ENCODE measurements at regions not wholly inside any gene's neighbourhood (a gene's known extent, or its start where the extent isn't known, plus 50 kb on each side); places are given as distances from the start of the nearest gene placed in this dataset.

- Mint-ChIP-seq H3K4me3 (no peak overlapping the region), H3K27ac (no peak overlapping the region), H3K36me3 (ENCODE audit: low read depth) (no peaks in the 10 kb centered on the region), H3K27me3 (no peaks in the 10 kb centered on the region), H3K4me1 (ENCODE audit: low read depth) (no peaks in the 10 kb centered on the region), H3K9me3 (peaks cover 14% of the 10 kb centered on the region)
- intact Hi-C loops (cut with micrococcal nuclease): no loop called here
These were observed 347.2 kb upstream of the PCDH9 start for GRCh38 chr13:67577361-67577760.

- Mint-ChIP-seq H3K4me3 (no peak overlapping the region), H3K27ac (no peak overlapping the region), H3K9me3 (peaks cover 14% of the 10 kb centered on the region), H3K36me3 (ENCODE audit: low read depth) (no peaks in the 10 kb centered on the region), H3K4me1 (ENCODE audit: low read depth) (no peaks in the 10 kb centered on the region), H3K27me3 (no peaks in the 10 kb centered on the region)
- intact Hi-C loops (cut with micrococcal nuclease): no loop called here
These were observed 344.4 kb upstream of the PCDH9 start for GRCh38 chr13:67574320-67575233.

- Mint-ChIP-seq H3K27ac (no peak overlapping the region), H3K9me3 (peaks cover under 1% of the 10 kb centered on the region)
These were observed 338.1 kb upstream of the PCDH9 start for GRCh38 chr13:67568205-67568604.

GRCh38 chr13:67557642-67558241 lies 327.6 kb upstream of the PCDH9 start:
- intact Hi-C loops (cut with micrococcal nuclease): no loop called here
- Mint-ChIP-seq H3K9me3 (peaks cover 21% of the 10 kb centered on the region), H3K27me3 (no peaks in the 10 kb centered on the region), H3K4me1 (ENCODE audit: low read depth) (no peaks in the 10 kb centered on the region), H3K36me3 (ENCODE audit: low read depth) (no peaks in the 10 kb centered on the region), H3K4me3 (no peak overlapping the region), H3K27ac (no peak overlapping the region)

More at GRCh38 chr13:67568205-67568604, 338.1 kb upstream of the PCDH9 start:
- Mint-ChIP-seq H3K4me1 (ENCODE audit: low read depth) (no peaks in the 10 kb centered on the region), H3K4me3 (no peak overlapping the region), H3K27me3 (no peaks in the 10 kb centered on the region), H3K36me3 (ENCODE audit: low read depth) (no peaks in the 10 kb centered on the region)
- intact Hi-C loops (cut with micrococcal nuclease): no loop called here

GRCh38 chr13:67557118-67557517 lies 327.0 kb upstream of the PCDH9 start:
- no peaks in the 10 kb centered on the region for H3K4me1 Mint-ChIP-seq (ENCODE audit: low read depth)
- no peaks in the 10 kb centered on the region for H3K27me3 Mint-ChIP-seq
- H3K9me3 Mint-ChIP-seq: peaks cover 21% of the 10 kb centered on the region
- no peak overlapping the region for H3K27ac Mint-ChIP-seq
- intact Hi-C loops (cut with micrococcal nuclease): no loop called here
- no peak overlapping the region for H3K4me3 Mint-ChIP-seq
- no peaks in the 10 kb centered on the region for H3K36me3 Mint-ChIP-seq (ENCODE audit: low read depth)

GRCh38 chr13:67554746-67555452 lies 324.8 kb upstream of the PCDH9 start:
- Mint-ChIP-seq H3K9me3 (peaks cover 21% of the 10 kb centered on the region), H3K27ac (no peak overlapping the region), H3K27me3 (no peaks in the 10 kb centered on the region), H3K4me1 (ENCODE audit: low read depth) (no peaks in the 10 kb centered on the region), H3K36me3 (ENCODE audit: low read depth) (no peaks in the 10 kb centered on the region), H3K4me3 (no peak overlapping the region)
- intact Hi-C loops (cut with micrococcal nuclease): no loop called here

- Mint-ChIP-seq H3K9me3 (peaks cover 21% of the 10 kb centered on the region), H3K27me3 (no peaks in the 10 kb centered on the region), H3K4me3 (no peak overlapping the region), H3K36me3 (ENCODE audit: low read depth) (no peaks in the 10 kb centered on the region), H3K4me1 (ENCODE audit: low read depth) (no peaks in the 10 kb centered on the region), H3K27ac (no peak overlapping the region)
- intact Hi-C loops (cut with micrococcal nuclease): no loop called here
These were observed 324.1 kb upstream of the PCDH9 start for GRCh38 chr13:67554286-67554685.

- Mint-ChIP-seq H3K36me3 (ENCODE audit: low read depth) (no peaks in the 10 kb centered on the region), H3K9me3 (no peaks in the 10 kb centered on the region), H3K4me1 (ENCODE audit: low read depth) (no peaks in the 10 kb centered on the region), H3K27ac (no peak overlapping the region), H3K4me3 (no peak overlapping the region), H3K27me3 (no peaks in the 10 kb centered on the region)
- intact Hi-C loops (cut with micrococcal nuclease): no loop called here
These were observed 319.2 kb upstream of the PCDH9 start for GRCh38 chr13:67549331-67549730.

GRCh38 chr13:67538906-67539305 lies 308.8 kb upstream of the PCDH9 start:
- H3K9me3 Mint-ChIP-seq: peaks cover 25% of the 10 kb centered on the region
- H3K27ac Mint-ChIP-seq: no peak overlapping the region
- H3K4me3 Mint-ChIP-seq: no peak overlapping the region
- H3K36me3 Mint-ChIP-seq (ENCODE audit: low read depth): no peaks in the 10 kb centered on the region
- intact Hi-C loops (cut with micrococcal nuclease): no loop called here
- no peaks in the 10 kb centered on the region for H3K27me3 Mint-ChIP-seq
- no peaks in the 10 kb centered on the region for H3K4me1 Mint-ChIP-seq (ENCODE audit: low read depth)

- H3K4me1 Mint-ChIP-seq (ENCODE audit: low read depth): no peaks in the 10 kb centered on the region
- intact Hi-C loops (cut with micrococcal nuclease): no loop called here
- H3K27ac Mint-ChIP-seq: no peak overlapping the region
- H3K4me3 Mint-ChIP-seq: no peak overlapping the region
- H3K36me3 Mint-ChIP-seq (ENCODE audit: low read depth): no peaks in the 10 kb centered on the region
- H3K27me3 Mint-ChIP-seq: no peaks in the 10 kb centered on the region
- peaks cover 17% of the 10 kb centered on the region for H3K9me3 Mint-ChIP-seq
These were observed 290.8 kb upstream of the PCDH9 start for GRCh38 chr13:67520886-67521285.

- intact Hi-C loops (cut with micrococcal nuclease): no loop called here
These were observed 289.2 kb upstream of the PCDH9 start for GRCh38 chr13:67519356-67519755.

GRCh38 chr13:67518785-67519184 lies 288.6 kb upstream of the PCDH9 start:
- no peaks in the 10 kb centered on the region for H3K27me3 Mint-ChIP-seq
- intact Hi-C loops (cut with micrococcal nuclease): no loop called here
- no peaks in the 10 kb centered on the region for H3K36me3 Mint-ChIP-seq (ENCODE audit: low read depth)
- H3K27ac Mint-ChIP-seq: no peak overlapping the region
- no peaks in the 10 kb centered on the region for H3K4me1 Mint-ChIP-seq (ENCODE audit: low read depth)
- H3K4me3 Mint-ChIP-seq: no peak overlapping the region
- H3K9me3 Mint-ChIP-seq: no peaks in the 10 kb centered on the region

More at GRCh38 chr13:67519356-67519755, 289.2 kb upstream of the PCDH9 start:
- Mint-ChIP-seq H3K36me3 (ENCODE audit: low read depth) (no peaks in the 10 kb centered on the region), H3K27me3 (no peaks in the 10 kb centered on the region), H3K4me3 (no peak overlapping the region), H3K27ac (no peak overlapping the region), H3K9me3 (peaks cover 5% of the 10 kb centered on the region), H3K4me1 (ENCODE audit: low read depth) (no peaks in the 10 kb centered on the region)

GRCh38 chr13:67515895-67516294 lies 285.8 kb upstream of the PCDH9 start:
- Mint-ChIP-seq H3K9me3 (no peaks in the 10 kb centered on the region), H3K27me3 (no peaks in the 10 kb centered on the region), H3K27ac (no peak overlapping the region), H3K4me3 (no peak overlapping the region), H3K4me1 (ENCODE audit: low read depth) (no peaks in the 10 kb centered on the region), H3K36me3 (ENCODE audit: low read depth) (no peaks in the 10 kb centered on the region)
- intact Hi-C loops (cut with micrococcal nuclease): no loop called here

GRCh38 chr13:67509018-67509417 lies 278.9 kb upstream of the PCDH9 start:
- Mint-ChIP-seq H3K4me3 (no peak overlapping the region), H3K4me1 (ENCODE audit: low read depth) (no peaks in the 10 kb centered on the region), H3K27ac (no peak overlapping the region), H3K9me3 (no peaks in the 10 kb centered on the region), H3K27me3 (no peaks in the 10 kb centered on the region), H3K36me3 (ENCODE audit: low read depth) (no peaks in the 10 kb centered on the region)
- intact Hi-C loops (cut with micrococcal nuclease): no loop called here
